Epithelial cell of proximal tubule (primary cell): ENCODE measurements at regions not wholly inside any gene's neighbourhood (a gene's known extent, or its start where the extent isn't known, plus 50 kb on each side); places are given as distances from the start of the nearest gene placed in this dataset.

Experiments
- DNase-seq: peaks from one replicate; pipeline ENCODE4 v3.0.0-alpha.2; 2011; ENCODE audit warnings: low read depth
- H3K4me3 ChIP-seq: 2 replicates; pipeline ENCODE4 v1.5.1; 2011; ENCODE audit warnings: low read depth, mild to moderate bottlenecking, low read length
- CTCF ChIP-seq: conservative IDR thresholded peaks from 2 replicates; pipeline ENCODE4 v1.5.1; 2012; ENCODE audit warnings: low read depth, mild to moderate bottlenecking, low read length

- no peak for TF ChIP-seq CTCF
- DNase-seq, result no peak
- no peak overlapping the region for H3K4me3 ChIP-seq
These were observed 188.8 kb downstream of the EN1 start for GRCh38 chr2:118658596-118659198.

- TF ChIP-seq CTCF, result no peak
- no peak overlapping the region for H3K4me3 ChIP-seq
- DNase-seq, result no peak
These were observed 190.0 kb downstream of the EN1 start for GRCh38 chr2:118657466-118657865.

GRCh38 chr2:118654945-118655344, 192.5 kb downstream of the EN1 start:
- DNase-seq, result no peak
- no peak for TF ChIP-seq CTCF
- H3K4me3 ChIP-seq, result no peak overlapping the region

- TF ChIP-seq CTCF, result no peak
- no peak for DNase-seq
- H3K4me3 ChIP-seq, result no peak overlapping the region
These were observed 197.1 kb downstream of the EN1 start for GRCh38 chr2:118650327-118650726.

GRCh38 chr2:118645876-118646275, 201.6 kb downstream of the EN1 start:
- DNase-seq, result no peak
- H3K4me3 ChIP-seq, result no peak overlapping the region
- no peak for TF ChIP-seq CTCF

- TF ChIP-seq CTCF, result no peak
These were observed 203.3 kb downstream of the EN1 start for GRCh38 chr2:118644190-118644589.

GRCh38 chr2:118643294-118643693, 204.2 kb downstream of the EN1 start:
- no peak for TF ChIP-seq CTCF
- H3K4me3 ChIP-seq, result no peak overlapping the region
- DNase-seq, result no peak

More at GRCh38 chr2:118644190-118644589, 203.3 kb downstream of the EN1 start:
- DNase-seq, result no peak
- H3K4me3 ChIP-seq, result no peak overlapping the region
